KOPT-K1 (cell line): ENCODE measurements at regions not wholly inside any gene's neighbourhood (a gene's known extent, or its start where the extent isn't known, plus 50 kb on each side); places are given as distances from the start of the nearest gene placed in this dataset.

Experiments
- H3K27ac ChIP-seq: fragments of 200-600 bp; sonication (generic); 2 replicates; pipeline ENCODE4 v1.5.1; 2016; ENCODE audit warnings: antibody characterized with exemption, mild to moderate bottlenecking, low read depth, low read length; ENCODE audit not compliant: poor library complexity, severe bottlenecking
- H3K36me3 ChIP-seq: fragments of 200-600 bp; sonication (generic); 2 replicates; pipeline ENCODE4 v1.5.1; 2017; ENCODE audit warnings: antibody characterized with exemption, mild to moderate bottlenecking, low read length, moderate library complexity; ENCODE audit not compliant: insufficient read depth
- H3K9me3 ChIP-seq: fragments of 200-600 bp; sonication (generic); 2 replicates; pipeline ENCODE4 v1.5.1; 2017; ENCODE audit warnings: antibody characterized with exemption, low read length, mild to moderate bottlenecking; ENCODE audit not compliant: insufficient read depth, poor library complexity, severe bottlenecking

DNA sequence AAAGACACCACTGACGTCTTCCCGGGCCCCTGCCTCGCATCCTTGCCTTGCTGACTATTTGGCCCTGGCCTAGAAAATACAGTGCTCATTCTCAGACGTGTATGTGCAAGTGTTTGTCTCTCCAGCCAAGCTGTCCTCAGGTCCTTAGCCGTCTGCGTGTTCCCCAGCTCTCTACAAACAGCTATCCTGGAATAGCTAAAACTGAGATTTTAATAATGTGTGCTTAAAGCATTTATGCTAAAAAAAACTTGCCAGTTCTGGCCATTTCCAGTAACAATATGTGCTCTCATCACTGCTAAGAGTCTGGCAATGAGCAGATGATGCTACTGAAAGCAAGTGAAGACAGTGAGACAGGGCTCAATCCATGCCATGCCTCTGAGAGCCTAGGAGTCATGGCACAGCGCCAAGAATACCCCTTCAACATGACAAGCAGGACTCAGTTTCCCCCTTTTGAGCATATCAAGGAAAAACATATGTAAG is 55.7 kb downstream of the IRF2BP2 start:
- Histone ChIP-seq H3K36me3 (no peaks in the 10 kb centered on the region), H3K27ac (no peak overlapping the region), H3K9me3 (no peaks in the 10 kb centered on the region)

DNA sequence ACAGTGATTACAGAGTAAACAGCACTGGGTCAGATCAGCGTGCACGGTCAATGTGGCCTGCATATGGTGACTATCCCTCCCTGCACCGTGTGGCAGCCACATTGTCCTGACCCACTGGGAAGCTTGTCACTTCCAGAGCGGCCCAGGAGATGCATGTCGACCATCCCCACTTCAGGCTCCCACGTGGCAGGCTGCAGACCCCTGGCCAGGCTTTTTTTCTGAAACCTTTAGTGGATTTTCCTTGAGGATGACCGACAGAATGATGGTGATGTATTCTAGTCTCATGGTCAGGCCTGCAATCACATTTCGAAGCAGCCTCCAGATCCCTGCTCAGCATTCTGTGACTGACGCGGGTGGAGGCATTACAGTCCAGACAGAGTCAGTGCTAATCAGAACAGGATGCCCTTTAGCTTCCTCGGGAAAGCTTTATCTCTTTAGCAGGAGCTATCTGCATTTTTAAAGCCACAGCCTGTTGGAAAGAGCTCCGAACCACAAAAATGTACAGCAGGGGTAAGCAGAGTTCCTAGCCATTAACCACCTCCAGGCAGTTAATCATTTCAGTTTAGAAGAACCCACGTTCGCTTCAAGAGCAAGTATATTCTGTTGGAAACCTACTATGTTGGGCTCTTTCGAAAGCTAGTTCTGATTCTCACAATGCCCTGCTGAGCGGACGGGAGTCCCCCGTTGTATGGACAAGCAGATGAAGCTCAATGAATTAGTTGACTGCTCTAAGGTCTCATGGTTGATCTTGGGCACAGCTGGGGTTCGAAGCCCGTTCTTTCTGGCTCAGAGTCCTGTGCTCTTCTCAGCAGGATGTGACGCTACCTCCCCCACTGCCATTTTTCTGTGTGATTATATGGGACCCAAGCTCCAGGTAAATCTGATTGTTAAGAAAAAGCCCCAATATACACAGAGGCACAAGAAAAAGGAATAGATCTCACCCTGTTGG is 56.5 kb downstream of the IRF2BP2 start:
- no peak overlapping the region for H3K27ac ChIP-seq
- H3K9me3 ChIP-seq, result no peaks in the 10 kb centered on the region
- H3K36me3 ChIP-seq, result no peaks in the 10 kb centered on the region

DNA sequence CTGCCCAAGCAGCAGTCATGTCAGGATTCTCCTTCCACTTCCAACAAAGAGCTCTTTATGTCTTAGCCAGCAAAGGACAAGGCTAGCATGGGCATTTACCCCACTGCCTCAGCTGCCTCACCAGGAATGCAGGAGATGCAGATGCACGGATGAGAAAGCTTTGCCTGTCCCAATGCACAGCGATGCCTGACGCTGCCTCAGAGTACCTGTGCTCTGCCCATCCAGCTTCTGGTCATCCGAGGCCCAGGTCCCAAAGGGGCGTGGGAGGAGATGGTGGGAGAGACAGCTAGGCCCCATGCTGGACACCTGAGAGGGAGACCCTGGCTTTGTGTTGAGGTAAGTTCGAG is 59.0 kb downstream of the IRF2BP2 start:
- H3K27ac ChIP-seq, result no peak overlapping the region

GRCh38 chr1:234550341-234551031 is 59.5 kb downstream of the IRF2BP2 start:
- Histone ChIP-seq H3K27ac (no peak overlapping the region), H3K9me3 (no peaks in the 10 kb centered on the region), H3K36me3 (no peaks in the 10 kb centered on the region)

More for the DNA sequence above, 59.0 kb downstream of the IRF2BP2 start:
- Histone ChIP-seq H3K9me3 (no peaks in the 10 kb centered on the region), H3K36me3 (no peaks in the 10 kb centered on the region)

- Histone ChIP-seq H3K9me3 (no peaks in the 10 kb centered on the region), H3K27ac (no peak overlapping the region), H3K36me3 (no peaks in the 10 kb centered on the region)
Observed at GRCh38 chr1:234549447-234550021, 60.4 kb downstream of the IRF2BP2 start.

- Histone ChIP-seq H3K36me3 (no peaks in the 10 kb centered on the region), H3K9me3 (no peaks in the 10 kb centered on the region), H3K27ac (no peak overlapping the region)
Observed at GRCh38 chr1:234546890-234547788, 62.8 kb downstream of the IRF2BP2 start.

DNA sequence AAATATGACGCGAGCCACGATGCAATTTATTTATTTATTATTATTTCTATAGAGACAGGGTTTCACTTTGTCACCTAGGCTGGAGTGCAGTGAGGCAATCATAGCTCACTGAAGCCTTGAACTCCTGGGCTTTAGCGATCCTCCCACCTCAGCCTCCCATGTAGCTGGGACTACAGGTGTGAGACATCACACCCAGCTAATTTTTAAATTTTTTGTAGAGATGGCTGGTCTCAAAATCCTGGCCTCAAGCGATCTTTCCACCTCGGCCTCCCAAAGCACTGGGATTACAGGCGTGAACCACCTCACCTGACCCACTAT is 63.6 kb downstream of the IRF2BP2 start:
- no peaks in the 10 kb centered on the region for H3K9me3 ChIP-seq
- H3K36me3 ChIP-seq, result no peaks in the 10 kb centered on the region
- no peak overlapping the region for H3K27ac ChIP-seq

DNA sequence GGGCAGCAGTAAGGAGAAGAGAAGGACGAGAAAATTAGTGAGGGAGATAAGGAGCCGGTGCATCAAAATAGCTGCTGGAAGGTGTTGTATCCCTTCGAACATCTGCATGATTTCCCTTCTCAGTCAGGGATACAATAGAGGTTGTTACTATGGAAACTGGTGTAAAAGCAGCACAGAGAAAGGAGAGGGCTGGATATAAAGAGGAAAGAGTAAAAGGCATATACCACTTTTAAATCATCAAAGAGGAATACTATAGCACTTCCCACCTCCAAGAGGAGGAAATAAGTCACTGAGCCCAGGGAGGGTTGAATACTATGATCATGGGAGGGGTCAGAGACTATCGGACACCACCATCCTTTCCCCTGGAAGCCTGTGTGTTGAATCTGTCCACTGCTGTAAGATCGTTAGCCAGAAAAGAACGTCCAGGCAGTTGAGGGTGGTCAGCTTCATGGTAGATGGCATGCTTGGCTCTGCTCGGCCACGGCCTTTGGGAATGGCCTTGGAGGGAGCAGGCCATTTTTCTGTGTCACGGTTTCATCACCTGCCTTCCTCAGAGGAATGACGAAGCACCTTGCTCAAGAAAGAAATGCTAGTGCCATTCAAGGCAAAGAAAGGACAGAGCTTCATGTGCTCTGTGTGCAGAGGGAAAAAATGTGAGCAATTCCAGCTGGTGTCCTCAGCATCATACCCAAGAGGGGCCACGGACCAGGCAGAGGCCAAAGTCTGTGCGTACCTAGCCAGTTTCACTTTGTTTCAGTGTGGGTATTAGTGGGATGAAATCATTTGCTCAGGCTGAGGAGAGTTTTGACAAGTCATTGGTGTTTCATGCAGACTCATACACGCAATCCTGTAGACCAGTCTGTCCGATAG is 64.2 kb downstream of the IRF2BP2 start:
- no peak overlapping the region for H3K27ac ChIP-seq
- H3K9me3 ChIP-seq, result no peaks in the 10 kb centered on the region
- H3K36me3 ChIP-seq, result no peaks in the 10 kb centered on the region

DNA sequence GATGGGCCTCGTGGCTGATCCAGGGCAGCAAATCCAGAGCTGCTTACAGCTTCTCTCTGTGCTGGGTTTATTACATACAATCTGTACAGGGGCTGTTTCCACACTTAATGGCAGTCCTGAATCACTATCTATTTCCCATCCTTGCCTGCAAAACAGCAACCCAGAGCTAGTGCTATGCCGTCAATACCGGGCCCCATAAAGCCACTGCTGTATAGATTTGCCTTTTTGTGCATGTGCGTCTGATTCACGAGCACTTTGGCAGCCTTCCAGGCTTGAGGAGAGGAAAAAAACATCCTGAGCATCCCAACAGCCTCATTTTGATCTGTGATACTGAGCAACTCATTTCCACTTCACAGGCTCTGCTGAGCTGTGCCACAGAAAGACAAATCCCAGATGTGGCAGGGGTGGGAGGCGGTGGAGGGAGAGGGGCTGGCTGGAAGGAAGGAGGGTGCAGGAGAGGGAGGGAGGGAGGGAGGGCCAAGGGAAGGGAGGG is 65.2 kb upstream of the TARBP1 start:
- Histone ChIP-seq H3K27ac (peak overlapping the region; percentile 22), H3K9me3 (no peaks in the 10 kb centered on the region), H3K36me3 (no peaks in the 10 kb centered on the region)

DNA sequence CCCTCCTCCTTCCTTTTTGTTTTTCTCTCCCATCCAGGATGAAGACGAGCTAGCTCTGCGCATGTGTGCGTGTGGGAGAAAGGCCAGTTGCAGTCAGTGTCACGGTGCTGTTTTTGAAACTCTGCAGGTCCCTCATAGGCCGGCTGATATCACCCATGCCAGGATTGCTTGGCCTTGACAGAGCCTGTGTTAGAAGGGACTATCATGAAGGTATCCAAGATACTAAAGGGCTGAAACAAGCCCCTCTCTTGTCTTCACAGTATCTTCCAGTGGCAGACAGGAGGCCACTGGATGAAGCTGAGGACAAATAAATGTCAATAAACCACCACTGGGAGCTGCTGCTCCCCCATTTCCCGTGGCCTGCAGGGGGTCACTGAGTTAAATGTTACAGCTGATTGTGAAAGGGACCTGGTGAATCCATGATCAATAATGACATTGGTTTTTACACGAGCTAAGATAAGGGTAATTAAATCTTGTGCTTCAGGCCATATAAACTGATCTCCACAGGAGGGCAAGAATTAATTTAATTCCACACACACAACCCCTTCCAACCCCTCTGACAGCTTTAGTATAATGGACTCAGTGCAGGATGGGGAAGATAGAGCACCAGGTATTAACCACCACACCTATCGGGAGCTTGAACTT is 64.6 kb upstream of the TARBP1 start:
- Histone ChIP-seq H3K36me3 (no peaks in the 10 kb centered on the region), H3K9me3 (no peaks in the 10 kb centered on the region), H3K27ac (peak overlapping the region; percentile 22)

DNA sequence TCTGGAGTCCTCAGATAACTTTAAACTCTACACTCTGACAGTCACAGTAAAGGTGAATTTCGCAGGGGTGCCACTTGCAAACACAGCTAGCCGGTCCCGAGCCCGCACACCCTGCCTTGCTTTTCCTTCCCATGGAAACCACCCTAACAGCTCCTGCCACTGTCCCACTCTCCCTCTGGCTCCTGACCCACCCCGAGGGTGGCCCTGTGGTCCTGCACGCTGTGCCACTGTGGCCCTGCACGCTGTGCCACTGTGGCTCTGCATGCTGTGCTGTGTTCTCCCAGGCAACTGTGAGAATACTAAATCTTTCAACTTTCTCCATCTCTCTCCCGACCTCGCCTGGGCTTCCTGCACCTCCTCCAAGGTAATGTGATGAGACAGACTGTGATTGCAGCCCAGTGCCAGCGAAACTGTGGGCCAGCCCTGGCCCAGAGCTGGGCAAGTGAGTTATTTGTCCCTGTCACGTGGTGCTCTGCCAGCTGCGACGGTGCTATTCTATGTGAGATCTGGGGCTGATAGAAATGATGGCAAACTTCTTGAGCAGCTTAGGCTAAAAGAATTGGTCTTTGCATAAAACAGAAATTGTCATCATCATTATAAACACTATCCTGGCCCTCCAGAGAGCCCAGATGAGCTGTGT is 63.4 kb upstream of the TARBP1 start:
- no peaks in the 10 kb centered on the region for H3K9me3 ChIP-seq
- no peaks in the 10 kb centered on the region for H3K36me3 ChIP-seq
- no peak overlapping the region for H3K27ac ChIP-seq

- no peaks in the 10 kb centered on the region for H3K36me3 ChIP-seq
- no peaks in the 10 kb centered on the region for H3K9me3 ChIP-seq
- H3K27ac ChIP-seq, result no peak overlapping the region
Observed at GRCh38 chr1:234541286-234541975, 62.5 kb upstream of the TARBP1 start.

- Histone ChIP-seq H3K27ac (no peak overlapping the region), H3K9me3 (no peaks in the 10 kb centered on the region)
Observed at GRCh38 chr1:234540404-234540762, 61.4 kb upstream of the TARBP1 start.

More at GRCh38 chr1:234540404-234540762, 61.4 kb upstream of the TARBP1 start:
- no peaks in the 10 kb centered on the region for H3K36me3 ChIP-seq
